ENCODE measurements at regions not wholly inside any gene's neighbourhood (a gene's known extent, or its start where the extent isn't known, plus 50 kb on each side); places are given as distances from the start of the nearest gene placed in this dataset.
A peak's percentile ranks its signal among the peaks of the same experiment; 100 is the strongest.

DNA sequence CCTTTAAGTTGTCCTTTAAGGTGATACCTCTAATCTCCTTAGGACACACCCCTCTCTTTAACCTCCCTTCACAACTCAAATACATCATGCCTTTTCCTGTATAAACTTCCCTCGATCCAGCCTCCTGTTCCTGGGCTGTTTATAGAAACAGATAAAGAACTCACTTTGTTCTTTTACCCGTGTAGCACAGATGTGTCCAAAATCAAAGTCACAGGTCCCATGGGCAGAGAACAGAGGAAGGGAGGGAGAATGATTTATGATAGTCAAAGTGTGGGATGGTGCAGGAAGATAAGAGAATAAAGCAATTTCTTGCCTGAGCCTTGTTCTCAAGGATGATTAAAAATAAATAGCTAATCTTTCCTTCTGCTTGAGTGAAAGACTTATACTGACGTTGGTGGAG, 50.3 kb upstream of the CABCOCO1 start (continued):
- TF ChIP-seq, protein P1, sequence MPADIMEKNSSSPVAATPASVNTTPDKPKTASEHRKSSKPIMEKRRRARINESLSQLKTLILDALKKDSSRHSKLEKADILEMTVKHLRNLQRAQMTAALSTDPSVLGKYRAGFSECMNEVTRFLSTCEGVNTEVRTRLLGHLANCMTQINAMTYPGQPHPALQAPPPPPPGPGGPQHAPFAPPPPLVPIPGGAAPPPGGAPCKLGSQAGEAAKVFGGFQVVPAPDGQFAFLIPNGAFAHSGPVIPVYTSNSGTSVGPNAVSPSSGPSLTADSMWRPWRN (IDR thresholded peaks at IDR 0.05; ENCODE audit: low read depth) = peak; percentile 75
- TF ChIP-seq SUPT5H (IDR thresholded peaks at IDR 0.05) = no peak
- TF ChIP-seq ZNF668 (CRISPR knock-in tag; IDR thresholded peaks at IDR 0.05) = no peak
- peak; percentile 28; the same call in 1 of the 2 replicates for TF ChIP-seq PHF21A (IDR thresholded peaks at IDR 0.05; ENCODE audit: borderline replicate concordance, low read depth)
- TF ChIP-seq NBN (IDR thresholded peaks at IDR 0.05; ENCODE audit: low read depth) = peak; percentile 35; the same call in 1 of the 2 replicates
- no peak for TF ChIP-seq ZNF699 (CRISPR knock-in tag; IDR thresholded peaks at IDR 0.05; ENCODE audit: insufficient replicate concordance)
- TF ChIP-seq STAG1 (CRISPR knock-in tag; IDR thresholded peaks at IDR 0.05; ENCODE audit: borderline replicate concordance) = no peak
- TF ChIP-seq, protein P2, sequence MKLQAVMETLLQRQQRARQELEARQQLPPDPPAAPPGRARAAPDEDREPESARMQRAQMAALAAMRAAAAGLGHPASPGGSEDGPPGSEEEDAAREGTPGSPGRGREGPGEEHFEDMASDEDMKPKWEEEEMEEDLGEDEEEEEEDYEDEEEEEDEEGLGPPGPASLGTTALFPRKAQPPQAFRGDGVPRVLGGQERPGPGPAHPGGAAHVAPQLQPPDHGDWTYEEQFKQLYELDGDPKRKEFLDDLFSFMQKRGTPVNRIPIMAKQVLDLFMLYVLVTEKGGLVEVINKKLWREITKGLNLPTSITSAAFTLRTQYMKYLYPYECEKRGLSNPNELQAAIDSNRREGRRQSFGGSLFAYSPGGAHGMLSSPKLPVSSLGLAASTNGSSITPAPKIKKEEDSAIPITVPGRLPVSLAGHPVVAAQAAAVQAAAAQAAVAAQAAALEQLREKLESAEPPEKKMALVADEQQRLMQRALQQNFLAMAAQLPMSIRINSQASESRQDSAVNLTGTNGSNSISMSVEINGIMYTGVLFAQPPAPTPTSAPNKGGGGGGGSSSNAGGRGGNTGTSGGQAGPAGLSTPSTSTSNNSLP (IDR thresholded peaks at IDR 0.05; ENCODE audit: borderline replicate concordance, low read depth, low read length) = no peak
- TF ChIP-seq, protein P3, sequence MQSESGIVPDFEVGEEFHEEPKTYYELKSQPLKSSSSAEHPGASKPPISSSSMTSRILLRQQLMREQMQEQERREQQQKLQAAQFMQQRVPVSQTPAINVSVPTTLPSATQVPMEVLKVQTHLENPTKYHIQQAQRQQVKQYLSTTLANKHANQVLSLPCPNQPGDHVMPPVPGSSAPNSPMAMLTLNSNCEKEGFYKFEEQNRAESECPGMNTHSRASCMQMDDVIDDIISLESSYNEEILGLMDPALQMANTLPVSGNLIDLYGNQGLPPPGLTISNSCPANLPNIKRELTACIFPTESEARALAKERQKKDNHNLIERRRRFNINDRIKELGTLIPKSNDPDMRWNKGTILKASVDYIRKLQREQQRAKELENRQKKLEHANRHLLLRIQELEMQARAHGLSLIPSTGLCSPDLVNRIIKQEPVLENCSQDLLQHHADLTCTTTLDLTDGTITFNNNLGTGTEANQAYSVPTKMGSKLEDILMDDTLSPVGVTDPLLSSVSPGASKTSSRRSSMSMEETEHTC (IDR thresholded peaks at IDR 0.05) = no peak
- no peak for TF ChIP-seq IRF1 (CRISPR knock-in tag; IDR thresholded peaks at IDR 0.05; ENCODE audit: borderline replicate concordance)
- TF ChIP-seq ZNF217 (CRISPR knock-in tag; IDR thresholded peaks at IDR 0.05) = no peak
- no peak for TF ChIP-seq ZZZ3 (IDR thresholded peaks at IDR 0.05)
- TF ChIP-seq EP300 (IDR thresholded peaks at IDR 0.05; ENCODE audit: low read length) = 0 out of 2 replicates have a peak, but pooled peaks have one; percentile 11
- TF ChIP-seq, protein P4, sequence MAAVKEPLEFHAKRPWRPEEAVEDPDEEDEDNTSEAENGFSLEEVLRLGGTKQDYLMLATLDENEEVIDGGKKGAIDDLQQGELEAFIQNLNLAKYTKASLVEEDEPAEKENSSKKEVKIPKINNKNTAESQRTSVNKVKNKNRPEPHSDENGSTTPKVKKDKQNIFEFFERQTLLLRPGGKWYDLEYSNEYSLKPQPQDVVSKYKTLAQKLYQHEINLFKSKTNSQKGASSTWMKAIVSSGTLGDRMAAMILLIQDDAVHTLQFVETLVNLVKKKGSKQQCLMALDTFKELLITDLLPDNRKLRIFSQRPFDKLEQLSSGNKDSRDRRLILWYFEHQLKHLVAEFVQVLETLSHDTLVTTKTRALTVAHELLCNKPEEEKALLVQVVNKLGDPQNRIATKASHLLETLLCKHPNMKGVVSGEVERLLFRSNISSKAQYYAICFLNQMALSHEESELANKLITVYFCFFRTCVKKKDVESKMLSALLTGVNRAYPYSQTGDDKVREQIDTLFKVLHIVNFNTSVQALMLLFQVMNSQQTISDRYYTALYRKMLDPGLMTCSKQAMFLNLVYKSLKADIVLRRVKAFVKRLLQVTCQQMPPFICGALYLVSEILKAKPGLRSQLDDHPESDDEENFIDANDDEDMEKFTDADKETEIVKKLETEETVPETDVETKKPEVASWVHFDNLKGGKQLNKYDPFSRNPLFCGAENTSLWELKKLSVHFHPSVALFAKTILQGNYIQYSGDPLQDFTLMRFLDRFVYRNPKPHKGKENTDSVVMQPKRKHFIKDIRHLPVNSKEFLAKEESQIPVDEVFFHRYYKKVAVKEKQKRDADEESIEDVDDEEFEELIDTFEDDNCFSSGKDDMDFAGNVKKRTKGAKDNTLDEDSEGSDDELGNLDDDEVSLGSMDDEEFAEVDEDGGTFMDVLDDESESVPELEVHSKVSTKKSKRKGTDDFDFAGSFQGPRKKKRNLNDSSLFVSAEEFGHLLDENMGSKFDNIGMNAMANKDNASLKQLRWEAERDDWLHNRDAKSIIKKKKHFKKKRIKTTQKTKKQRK (IDR thresholded peaks at IDR 0.05; ENCODE audit: borderline replicate concordance, low read depth, low read length) = no peak
- TF ChIP-seq MNT (conservative IDR thresholded peaks at IDR 0.05) = no peak
- no peak for TF ChIP-seq PTRF (tag; IDR thresholded peaks at IDR 0.05)
- 0 out of 4 replicates have a peak, but pooled peaks of 1 of the 2 experiments have one; percentile 13 for TF ChIP-seq TEAD1 (CRISPR knock-in tag; IDR thresholded peaks at IDR 0.05)
- TF ChIP-seq SMARCE1 (IDR thresholded peaks at IDR 0.05) = peak; percentile 80; the same call in 1 of the 2 replicates
- TF ChIP-seq TAL1 (IDR thresholded peaks at IDR 0.05) = peak; percentile 77
- TF ChIP-seq CCNT2 (IDR thresholded peaks at IDR 0.05; ENCODE audit: borderline replicate concordance, extremely low read depth, insufficient read length, low read depth, low read length) = peak; percentile 44

Measured in K562 (cell line).